Gastroesophageal sphincter (tissue), 4 donors: ENCODE measurements at regions not wholly inside any gene's neighbourhood (a gene's known extent, or its start where the extent isn't known, plus 50 kb on each side); places are given as distances from the start of the nearest gene placed in this dataset.
A peak's percentile ranks its signal among the peaks of the same experiment; 100 is the strongest.

Experiments used
- ATAC-seq: fragments of 150-250 bp; one replicate; pipeline ENCODE4 v1.9.1; 2016; ENCODE audit warnings: mild to moderate bottlenecking, moderate library complexity
- H3K27ac ChIP-seq, 4 donors: fragments of 200-600 bp; sonication (generic) in 3 of 4; 1 replicate in 3 of 4; 2 replicates in 1 of 4; pipeline ENCODE4 v1.5.1; 2016 to 2019
- H3K27me3 ChIP-seq: fragments of 200-600 bp; sonication (generic); one replicate; pipeline ENCODE4 v1.5.1; 2019
- H3K36me3 ChIP-seq, 2 donors: fragments of 200-600 bp; sonication (generic); one replicate each; pipeline ENCODE4 v1.5.1; 2019; ENCODE audit warnings: control low read depth in 1 of 2
- H3K4me1 ChIP-seq, 3 donors: fragments of 200-600 bp; sonication (generic); 1 replicate in 2 of 3; 2 replicates in 1 of 3; pipeline ENCODE4 v1.5.1; 2016 to 2019; ENCODE audit warnings: control low read depth in 2 of 3
- H3K4me3 ChIP-seq, 2 donors: fragments of 200-600 bp; sonication (generic); one replicate each; pipeline ENCODE4 v1.5.1; 2019; ENCODE audit warnings: mild to moderate bottlenecking in 1 of 2, moderate library complexity in 1 of 2
- H3K9me3 ChIP-seq, 3 donors: fragments of 200-600 bp; sonication (generic); one replicate each; pipeline ENCODE4 v1.5.1; 2017 to 2019; ENCODE audit warnings: control low read depth in 2 of 3
- EP300 ChIP-seq: sonication (generic); formaldehyde crosslinking; IDR thresholded peaks from one replicate; pipeline ENCODE4 v1.6.1; 2017; ENCODE audit warnings: antibody characterized with exemption, mild to moderate bottlenecking
- POLR2A ChIP-seq, 2 donors: fragments of 450-650 bp; IDR thresholded peaks; one replicate each; pipeline ENCODE4 v1.6.1; 2017; ENCODE audit warnings: antibody characterized with exemption in 2 of 2, mild to moderate bottlenecking in 2 of 2, moderate library complexity in 1 of 2
- POLR2AphosphoS5 ChIP-seq: sonication (generic); formaldehyde crosslinking; IDR thresholded peaks from one replicate; pipeline ENCODE4 v1.6.1; 2017; ENCODE audit warnings: antibody characterized with exemption
- WGBS, 2 donors: methylation state at CpG; one replicate each; pipeline ENCODE4 v1.1.5; 2018; ENCODE audit warnings: low coverage in 1 of 2; 5-methylcytosine and 5-hydroxymethylcytosine counted together
- TF ChIP-seq, protein P1 (sequence below), 4 experiments: fragments of 200-600 bp in 2 of 4; fragments of 450-650 bp in 2 of 4; sonication (generic) in 1 of 4; IDR thresholded peaks; one replicate each; pipeline ENCODE4 v1.5.1; 2017 to 2019; ENCODE audit warnings: antibody characterized with exemption in 4 of 4, mild to moderate bottlenecking in 2 of 4, moderate library complexity in 2 of 4

GRCh38 chr18:22556222-22557167 is 138.8 kb upstream of the CTAGE1 start:
- Histone ChIP-seq H3K4me3 (no peak overlapping the region), H3K4me1 (peaks cover 0 to 37% (median 3%) of the 10 kb centered on the region in 3 donors), H3K27me3 (no peaks in the 10 kb centered on the region), H3K36me3 (no peaks in the 10 kb centered on the region), H3K27ac (peak overlapping the region in 3 of 4 donors; percentile 10 to 41 (median 41)), H3K9me3 (no peaks in the 10 kb centered on the region)
- WGBS, 2 donors = 49 to 100% methylated on average over 3 to 8 of the region's 8 CpGs
- TF ChIP-seq POLR2A (IDR thresholded peaks at IDR 0.05) (no peak), POLR2AphosphoS5 (peak; percentile 35), EP300 (no peak)
- TF ChIP-seq, protein P1, sequence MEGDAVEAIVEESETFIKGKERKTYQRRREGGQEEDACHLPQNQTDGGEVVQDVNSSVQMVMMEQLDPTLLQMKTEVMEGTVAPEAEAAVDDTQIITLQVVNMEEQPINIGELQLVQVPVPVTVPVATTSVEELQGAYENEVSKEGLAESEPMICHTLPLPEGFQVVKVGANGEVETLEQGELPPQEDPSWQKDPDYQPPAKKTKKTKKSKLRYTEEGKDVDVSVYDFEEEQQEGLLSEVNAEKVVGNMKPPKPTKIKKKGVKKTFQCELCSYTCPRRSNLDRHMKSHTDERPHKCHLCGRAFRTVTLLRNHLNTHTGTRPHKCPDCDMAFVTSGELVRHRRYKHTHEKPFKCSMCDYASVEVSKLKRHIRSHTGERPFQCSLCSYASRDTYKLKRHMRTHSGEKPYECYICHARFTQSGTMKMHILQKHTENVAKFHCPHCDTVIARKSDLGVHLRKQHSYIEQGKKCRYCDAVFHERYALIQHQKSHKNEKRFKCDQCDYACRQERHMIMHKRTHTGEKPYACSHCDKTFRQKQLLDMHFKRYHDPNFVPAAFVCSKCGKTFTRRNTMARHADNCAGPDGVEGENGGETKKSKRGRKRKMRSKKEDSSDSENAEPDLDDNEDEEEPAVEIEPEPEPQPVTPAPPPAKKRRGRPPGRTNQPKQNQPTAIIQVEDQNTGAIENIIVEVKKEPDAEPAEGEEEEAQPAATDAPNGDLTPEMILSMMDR (IDR thresholded peaks at IDR 0.05) = no peak
- ATAC-seq = no peak

DNA sequence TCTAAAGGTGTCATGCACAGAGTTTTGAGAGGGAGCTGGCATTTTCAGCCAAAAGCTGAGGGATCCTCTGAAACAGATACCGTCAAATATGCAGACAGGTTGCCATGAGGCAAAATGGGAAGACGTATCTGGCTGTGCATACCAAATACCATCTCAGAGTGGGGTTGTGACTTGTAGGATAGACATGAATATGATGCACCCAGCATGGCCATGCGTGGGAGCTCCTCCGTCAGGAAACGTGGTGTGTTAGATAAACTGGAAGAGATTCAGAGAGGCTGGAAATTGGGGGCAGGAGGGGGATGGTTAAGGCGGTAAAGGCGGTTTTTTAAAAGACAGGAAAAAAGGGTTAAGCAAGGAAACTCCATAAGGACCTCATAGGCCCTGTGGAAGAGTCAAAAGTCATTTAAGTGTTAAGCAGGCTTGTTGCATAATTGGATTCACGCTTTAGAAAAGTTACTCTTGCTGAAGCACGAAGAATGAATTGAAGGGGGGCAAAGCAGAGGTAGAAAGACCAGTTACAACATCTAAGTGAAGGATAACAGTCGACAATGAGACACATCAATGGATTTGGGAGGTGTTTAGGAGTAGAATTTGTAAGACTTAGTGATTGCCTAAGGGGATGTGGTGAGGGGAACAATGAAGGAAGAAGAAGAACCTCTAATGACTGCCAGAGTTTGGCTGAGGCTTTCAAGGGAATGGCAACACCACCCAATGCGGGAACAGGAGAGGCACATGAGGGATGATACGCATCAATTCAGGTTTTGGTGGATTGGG is 139.6 kb upstream of the CTAGE1 start:
- Histone ChIP-seq H3K36me3 (no peaks in the 10 kb centered on the region), H3K4me3 (no peak overlapping the region), H3K4me1 (peaks cover 0 to 37% (median 3%) of the 10 kb centered on the region in 3 donors), H3K27me3 (no peaks in the 10 kb centered on the region), H3K27ac (peak overlapping the region in 2 of 4 donors; percentile 41), H3K9me3 (no peaks in the 10 kb centered on the region)
- ATAC-seq = no peak
- TF ChIP-seq, protein P1 (IDR thresholded peaks at IDR 0.05) = no peak
- TF ChIP-seq EP300 (no peak), POLR2A (IDR thresholded peaks at IDR 0.05) (no peak), POLR2AphosphoS5 (no peak)
- 76 to 82% methylated on average over 9 to 11 of the region's 12 CpGs for WGBS, 2 donors

DNA sequence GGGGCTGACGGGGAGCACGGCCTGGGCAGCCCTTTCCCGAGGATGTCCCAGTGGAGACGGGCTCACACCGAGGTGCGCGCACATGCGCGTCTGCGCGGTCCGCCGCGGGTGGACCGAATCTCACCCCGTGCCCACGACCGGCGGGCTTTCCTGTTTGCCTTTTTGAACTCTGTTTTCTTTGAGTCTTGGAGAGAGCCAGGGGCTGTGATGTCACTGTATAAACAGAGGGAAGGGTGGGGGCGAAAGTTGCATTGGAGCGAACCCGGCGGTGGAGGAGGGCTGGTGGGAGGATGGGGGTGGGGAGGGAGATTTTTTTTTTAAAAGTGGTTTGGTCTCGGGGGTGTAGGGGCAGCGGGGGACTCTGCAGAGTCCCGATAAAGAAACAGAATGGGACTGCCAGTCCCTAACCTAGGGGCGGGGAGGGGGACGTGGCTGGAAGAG is 141.2 kb upstream of the CTAGE1 start:
- TF ChIP-seq POLR2AphosphoS5 (peak; percentile 26), POLR2A (IDR thresholded peaks at IDR 0.05) (no peak)
- Histone ChIP-seq H3K4me3 (peak overlapping the region; percentile 55 to 65), H3K27me3 (no peaks in the 10 kb centered on the region), H3K9me3 (no peaks in the 10 kb centered on the region), H3K4me1 (peaks cover 2 to 41% (median 3%) of the 10 kb centered on the region in 3 donors), H3K36me3 (no peaks in the 10 kb centered on the region), H3K27ac (peak overlapping the region; percentile 65 to 91 (median 86))
- 1 to 2% methylated on average over 22 to 23 of the region's 28 CpGs for WGBS, 2 donors
- ATAC-seq = peak; percentile 59

DNA sequence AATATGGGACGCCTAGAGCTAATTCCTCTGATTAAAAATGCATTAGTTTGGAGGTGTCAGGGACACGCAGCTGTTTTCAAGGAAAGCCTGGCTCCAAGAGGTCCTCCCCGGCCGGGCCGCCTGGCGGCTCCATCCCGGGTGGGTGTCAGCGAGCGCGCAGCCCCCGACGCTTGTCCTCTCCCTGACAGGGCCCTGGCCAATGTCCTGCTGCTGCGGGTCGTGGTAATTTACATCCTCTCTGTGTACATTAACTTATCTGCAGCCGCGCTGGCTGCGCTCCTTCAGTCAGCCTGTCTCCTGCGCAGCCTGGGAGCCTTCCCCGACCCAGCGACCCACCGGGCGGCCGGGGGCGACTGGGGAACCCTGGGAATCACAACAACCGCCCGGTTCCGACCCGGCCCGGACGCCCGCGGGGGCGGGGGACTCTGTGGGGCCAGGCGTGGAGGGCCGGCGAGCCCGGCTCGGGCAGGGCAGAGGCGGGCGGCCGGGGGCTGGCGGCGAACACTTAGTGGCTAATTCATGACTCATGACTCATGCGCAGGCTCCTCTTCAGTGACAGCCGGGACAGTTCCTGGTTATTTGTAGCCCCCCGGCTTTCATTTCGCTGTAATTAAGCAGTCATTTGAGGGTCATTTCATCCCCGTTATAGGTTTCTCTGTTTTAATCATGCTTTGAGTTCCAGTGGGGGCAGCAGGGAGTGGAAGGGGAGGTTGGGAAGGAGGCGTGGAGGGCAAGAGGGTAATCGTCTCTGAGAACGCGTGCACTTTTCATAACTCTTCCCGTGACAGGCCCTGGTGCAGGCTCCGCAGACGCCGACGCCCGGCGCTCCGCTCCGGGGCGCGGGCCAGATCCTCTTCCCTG is 141.9 kb upstream of the CTAGE1 start:
- ATAC-seq = peak; percentile 85
- TF ChIP-seq, protein P1 (IDR thresholded peaks at IDR 0.05) = peak; percentile 16 to 69 (median 56)
- TF ChIP-seq POLR2A (IDR thresholded peaks at IDR 0.05) (no peak), POLR2AphosphoS5 (peak; percentile 18)
- Histone ChIP-seq H3K27me3 (no peaks in the 10 kb centered on the region), H3K4me1 (peaks cover 2 to 41% (median 3%) of the 10 kb centered on the region in 3 donors), H3K4me3 (peak overlapping the region; percentile 55 to 65), H3K27ac (peak overlapping the region; percentile 65 to 91 (median 86)), H3K36me3 (no peaks in the 10 kb centered on the region), H3K9me3 (no peaks in the 10 kb centered on the region)
- 0% methylated on average over 2 of the region's 63 CpGs for WGBS, 2 donors
